Hematopoietic multipotent progenitor cell treated with erythropoietin and hydrocortisone succinate and interleukin-3 and kit ligand, for 15 days (in vitro differentiated cells): ENCODE measurements at regions not wholly inside any gene's neighbourhood (a gene's known extent, or its start where the extent isn't known, plus 50 kb on each side); places are given as distances from the start of the nearest gene placed in this dataset.
"Not testable (repeated sequence)": the region's sequence is repeated elsewhere in the genome, so short reads cannot be mapped to it uniquely, and the experiment has no call there.

Experiments
- DNase-seq: peaks from one replicate; pipeline ENCODE4 v3.0.0-alpha.2; 2015; ENCODE audit warnings: low spot score

- DNase-seq, result no peak
Observed at GRCh38 chr2:40043641-40044040, 264.6 kb upstream of the THUMPD2 start.

DNA sequence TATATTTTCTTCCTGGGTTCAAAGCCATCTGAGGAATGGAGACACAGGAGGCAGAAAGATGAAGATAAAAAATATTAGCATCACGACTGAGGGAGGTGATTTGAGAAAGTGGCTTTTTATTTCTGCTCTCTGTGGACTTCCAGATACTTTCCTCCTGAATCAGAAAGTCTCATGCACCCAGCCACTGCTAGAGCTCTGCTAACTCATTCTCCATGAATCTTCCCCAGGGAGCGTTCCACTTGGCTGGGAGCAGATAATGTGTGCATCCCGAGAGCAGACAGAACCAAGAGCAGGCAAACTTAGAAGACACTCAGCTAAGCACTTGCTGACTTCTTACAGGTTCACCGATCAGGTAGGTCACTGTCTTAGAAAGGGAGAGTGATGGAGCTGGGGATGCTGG lies 264.1 kb upstream of the THUMPD2 start:
- DNase-seq, result no peak

GRCh38 chr2:40041422-40042382 lies 262.6 kb upstream of the THUMPD2 start:
- DNase-seq, result no peak

- DNase-seq, result no peak
Observed at GRCh38 chr2:40039549-40039948, 260.5 kb upstream of the THUMPD2 start.

GRCh38 chr2:40038646-40039045 lies 259.6 kb upstream of the THUMPD2 start:
- no peak for DNase-seq

GRCh38 chr2:40037303-40037702 lies 258.2 kb upstream of the THUMPD2 start:
- no peak for DNase-seq

GRCh38 chr2:40036241-40036640 lies 257.2 kb upstream of the THUMPD2 start:
- DNase-seq, result no peak

- no peak for DNase-seq
Observed at GRCh38 chr2:40034801-40035200, 255.7 kb upstream of the THUMPD2 start.

GRCh38 chr2:40034198-40034597 lies 255.1 kb upstream of the THUMPD2 start:
- DNase-seq, result no peak

- no peak for DNase-seq
Observed at GRCh38 chr2:40033781-40034180, 254.7 kb upstream of the THUMPD2 start.

DNA sequence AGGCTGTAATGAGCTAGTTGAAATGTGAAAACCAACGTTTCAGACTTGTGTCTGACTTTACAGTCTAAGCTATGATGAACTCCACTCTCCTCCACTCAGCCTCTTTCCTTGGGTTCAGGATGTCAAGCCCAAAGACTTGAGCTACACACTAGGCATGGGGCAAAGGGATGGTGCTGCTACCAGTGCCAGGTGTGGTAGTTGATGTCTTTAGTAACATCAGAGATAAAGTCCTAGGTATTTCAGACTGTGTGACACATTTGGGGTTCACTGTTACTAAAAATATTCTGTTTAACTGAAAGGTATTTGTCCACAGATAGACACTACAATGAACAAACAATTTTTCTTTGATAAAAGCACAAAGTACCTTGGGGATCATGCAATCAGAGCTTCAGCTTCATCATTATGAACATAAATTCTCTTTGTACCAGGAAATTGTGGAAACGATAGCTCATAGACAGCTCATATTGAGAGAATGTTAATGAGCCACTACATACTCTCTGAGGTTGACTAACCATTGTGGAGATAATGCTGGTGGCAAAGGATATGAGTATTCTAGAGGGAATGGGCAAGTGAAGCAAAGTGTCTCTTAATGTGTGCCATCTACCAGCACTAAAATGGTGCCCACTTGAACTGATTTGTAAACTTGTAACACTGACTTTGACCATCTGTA lies 253.7 kb upstream of the THUMPD2 start:
- no peak for DNase-seq

DNA sequence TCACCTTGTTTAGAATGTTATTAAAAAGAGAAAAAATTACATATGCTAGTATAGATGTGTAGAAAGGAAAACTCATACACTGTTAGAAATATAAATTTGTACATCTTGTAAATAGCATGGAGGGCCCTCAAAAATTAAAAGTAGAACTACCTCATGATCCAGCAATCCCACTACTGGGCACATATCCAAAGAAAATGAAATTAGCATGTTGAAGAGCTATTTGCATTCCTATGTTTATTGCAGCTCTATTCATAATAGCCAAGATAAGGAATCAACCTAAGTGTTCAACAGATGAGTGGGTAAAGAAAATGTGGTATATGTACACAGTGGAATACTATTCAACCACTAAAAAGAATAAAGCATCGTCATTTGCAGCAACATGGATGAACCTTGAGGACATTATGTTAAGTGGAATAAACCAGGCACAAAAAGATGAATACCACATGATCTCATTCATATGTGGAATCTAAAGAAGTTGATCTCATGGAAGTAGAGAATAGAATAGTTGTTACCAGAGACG lies 251.5 kb upstream of the THUMPD2 start:
- DNase-seq, result no peak

- DNase-seq, result no peak
Observed at GRCh38 chr2:40028792-40029488, 249.9 kb upstream of the THUMPD2 start.

DNA sequence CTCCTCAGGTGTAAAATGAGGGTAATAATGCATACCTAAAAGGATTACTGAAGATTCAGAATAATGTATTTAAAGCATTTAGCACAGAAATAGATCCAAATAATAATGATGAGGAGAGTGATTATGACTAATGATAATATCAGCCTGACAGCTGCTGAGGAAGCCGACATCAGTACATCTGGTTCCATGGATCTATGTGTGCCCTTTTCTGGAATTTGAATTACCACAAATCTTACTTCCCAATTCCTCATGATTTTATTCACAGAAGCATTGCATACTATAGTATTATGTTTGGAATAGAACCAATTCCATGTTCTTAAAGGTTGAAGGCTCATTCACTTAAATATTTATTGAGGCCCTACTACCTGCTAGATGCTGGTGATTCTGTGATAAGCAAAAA lies 248.9 kb upstream of the THUMPD2 start:
- DNase-seq, result no peak

DNA sequence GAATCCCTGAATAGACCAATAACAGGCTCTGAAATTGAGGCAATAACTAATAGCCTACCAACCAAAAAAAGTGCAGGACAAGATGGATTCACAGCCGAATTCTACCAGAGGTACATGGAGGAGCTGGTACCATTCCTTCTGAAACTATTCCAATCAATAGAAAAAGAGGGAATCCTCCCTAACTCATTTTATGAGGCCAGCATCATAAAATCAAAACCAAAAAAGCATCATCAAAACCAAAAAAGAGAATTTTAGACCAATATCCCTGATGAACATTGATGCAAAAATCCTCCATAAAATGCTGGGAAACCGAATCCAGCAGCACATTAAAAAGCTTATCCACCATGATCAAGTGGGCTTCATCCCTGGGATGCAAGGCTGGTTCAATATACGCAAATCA lies 246.2 kb upstream of the THUMPD2 start:
- not testable (repeated sequence) for DNase-seq

GRCh38 chr2:40020997-40021396 lies 241.9 kb upstream of the THUMPD2 start:
- no peak for DNase-seq

GRCh38 chr2:40016151-40016885 lies 237.3 kb upstream of the THUMPD2 start:
- DNase-seq, result no peak

DNA sequence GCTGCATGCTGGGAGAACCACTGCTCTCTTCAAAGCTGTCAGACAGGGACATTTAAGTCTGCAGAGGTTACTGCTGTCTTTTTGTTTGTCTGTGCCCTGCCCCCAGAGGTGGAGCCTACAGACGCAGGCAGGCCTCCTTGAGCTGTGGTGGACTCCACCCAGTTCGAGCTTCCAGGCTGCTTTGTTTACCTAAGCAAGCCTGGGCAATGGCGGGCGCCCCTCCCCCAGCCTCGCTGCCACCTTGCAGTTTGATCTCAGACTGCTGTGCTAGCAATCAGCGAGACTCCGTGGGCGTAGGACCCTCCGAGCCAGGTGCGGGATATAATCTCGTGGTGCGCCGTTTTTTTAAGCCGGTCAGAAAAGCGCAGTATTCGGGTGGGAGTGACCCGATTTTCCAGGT lies 234.9 kb upstream of the THUMPD2 start:
- not testable (repeated sequence) for DNase-seq

GRCh38 chr2:40004336-40004735 lies 225.3 kb upstream of the THUMPD2 start:
- no peak for DNase-seq

DNA sequence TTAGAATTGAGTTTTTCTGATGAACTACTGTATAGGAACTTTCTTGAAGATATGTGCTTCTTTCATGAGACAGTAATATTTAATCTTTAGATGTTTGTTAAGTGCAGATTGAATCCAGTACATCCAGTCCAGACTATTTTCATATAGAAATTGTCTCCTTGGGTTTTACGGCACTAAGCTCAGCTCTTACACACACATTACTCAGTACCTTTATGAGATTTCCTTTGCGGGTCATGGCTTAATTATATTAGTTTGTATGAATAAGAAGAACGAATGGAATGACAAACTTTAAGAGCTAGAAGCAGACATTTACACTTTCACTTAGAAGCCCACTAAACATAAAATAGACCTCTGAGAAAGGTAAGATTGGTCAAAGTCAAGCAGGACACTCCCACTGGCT lies 223.3 kb upstream of the THUMPD2 start:
- no peak for DNase-seq

- no peak for DNase-seq
Observed at GRCh38 chr2:39999864-40000263, 220.8 kb upstream of the THUMPD2 start.

- DNase-seq, result no peak
Observed at GRCh38 chr2:39998617-39999016, 219.6 kb upstream of the THUMPD2 start.
